Suprapubic skin (tissue), 4 donors: ENCODE measurements at regions not wholly inside any gene's neighbourhood (a gene's known extent, or its start where the extent isn't known, plus 50 kb on each side); places are given as distances from the start of the nearest gene placed in this dataset.
A peak's percentile ranks its signal among the peaks of the same experiment; 100 is the strongest.

Experiments
- DNase-seq, 2 donors: peaks; one replicate each; pipeline ENCODE4 v3.0.0-alpha.2; 2019; ENCODE audit warnings: low spot score in 2 of 2
- H3K27ac ChIP-seq: fragments of 200-600 bp; sonication (generic); one replicate; pipeline ENCODE4 v1.5.1; 2019
- H3K27me3 ChIP-seq: fragments of 200-600 bp; sonication (generic); one replicate; pipeline ENCODE4 v1.5.1; 2019
- H3K36me3 ChIP-seq: fragments of 200-600 bp; sonication (generic); one replicate; pipeline ENCODE4 v1.5.1; 2019
- H3K4me1 ChIP-seq: fragments of 200-600 bp; sonication (generic); one replicate; pipeline ENCODE4 v1.5.1; 2019
- H3K4me3 ChIP-seq: fragments of 200-600 bp; sonication (generic); one replicate; pipeline ENCODE4 v1.5.1; 2019; ENCODE audit warnings: mild to moderate bottlenecking
- H3K9me3 ChIP-seq: fragments of 200-600 bp; sonication (generic); one replicate; pipeline ENCODE4 v1.5.1; 2019
- CTCF ChIP-seq, 2 donors: fragments of 200-600 bp in 1 of 2; fragments of 450-650 bp in 1 of 2; sonication (generic) in 1 of 2; IDR thresholded peaks; one replicate each; pipeline ENCODE4 v1.5.1; 2016 to 2019; ENCODE audit warnings: antibody characterized with exemption in 2 of 2, mild to moderate bottlenecking in 1 of 2, moderate library complexity in 1 of 2
- EP300 ChIP-seq: sonication (generic); formaldehyde crosslinking; IDR thresholded peaks from one replicate; pipeline ENCODE4 v1.6.1; 2017; ENCODE audit warnings: antibody characterized with exemption
- POLR2A ChIP-seq, 2 donors: fragments of 450-650 bp; IDR thresholded peaks; one replicate each; pipeline ENCODE4 v1.6.1; 2017; ENCODE audit warnings: antibody characterized with exemption in 2 of 2, mild to moderate bottlenecking in 2 of 2, moderate library complexity in 2 of 2
- POLR2AphosphoS5 ChIP-seq, 3 donors: sonication (generic); formaldehyde crosslinking; IDR thresholded peaks; one replicate each; pipeline ENCODE4 v1.6.1; 2017; ENCODE audit warnings: antibody characterized with exemption in 3 of 3
- WGBS: methylation state at CpG from one replicate; pipeline ENCODE4 v1.1.5; 2018; 5-methylcytosine and 5-hydroxymethylcytosine counted together

- Histone ChIP-seq H3K36me3 (no peaks in the 10 kb centered on the region), H3K4me3 (no peak overlapping the region), H3K27ac (no peak overlapping the region), H3K9me3 (no peaks in the 10 kb centered on the region), H3K27me3 (peaks cover 31% of the 10 kb centered on the region), H3K4me1 (no peaks in the 10 kb centered on the region)
- WGBS = 76% methylated on average over 14 of the region's 14 CpGs
- peak; percentile 20 to 53 for DNase-seq
- TF ChIP-seq POLR2AphosphoS5 (IDR thresholded peaks at IDR 0.05) (no peak), POLR2A (IDR thresholded peaks at IDR 0.05) (no peak), EP300 (no peak), CTCF (IDR thresholded peaks at IDR 0.05) (no peak)
These were observed 125.8 kb downstream of the HMX1 start for GRCh38 chr4:8745826-8746225.

- Histone ChIP-seq H3K4me1 (no peaks in the 10 kb centered on the region), H3K27ac (no peak overlapping the region), H3K9me3 (no peaks in the 10 kb centered on the region), H3K27me3 (peaks cover 34% of the 10 kb centered on the region), H3K36me3 (no peaks in the 10 kb centered on the region), H3K4me3 (no peak overlapping the region)
- 73% methylated on average over 27 of the region's 28 CpGs for WGBS
- TF ChIP-seq EP300 (no peak), POLR2AphosphoS5 (IDR thresholded peaks at IDR 0.05) (no peak), POLR2A (IDR thresholded peaks at IDR 0.05) (no peak), CTCF (IDR thresholded peaks at IDR 0.05) (no peak)
- peak; percentile 18 to 38 for DNase-seq
These were observed 126.4 kb downstream of the HMX1 start for GRCh38 chr4:8745005-8745790.

- H3K4me3 ChIP-seq = no peak overlapping the region
- no peak for TF ChIP-seq EP300
- no peak for TF ChIP-seq POLR2AphosphoS5 (IDR thresholded peaks at IDR 0.05)
- TF ChIP-seq CTCF (IDR thresholded peaks at IDR 0.05) = no peak
- TF ChIP-seq POLR2A (IDR thresholded peaks at IDR 0.05) = no peak
- no peaks in the 10 kb centered on the region for H3K9me3 ChIP-seq
- peaks cover 38% of the 10 kb centered on the region for H3K27me3 ChIP-seq
- no peak overlapping the region for H3K27ac ChIP-seq
- no peaks in the 10 kb centered on the region for H3K4me1 ChIP-seq
- H3K36me3 ChIP-seq = no peaks in the 10 kb centered on the region
- WGBS = 66% methylated on average over 17 of the region's 18 CpGs
- DNase-seq = peak in 1 of 2 donors; percentile 62
These were observed 127.4 kb downstream of the HMX1 start for GRCh38 chr4:8744083-8744805.

GRCh38 chr4:8742546-8742945 is 129.1 kb downstream of the HMX1 start:
- Histone ChIP-seq H3K27me3 (peaks cover 25% of the 10 kb centered on the region), H3K4me1 (no peaks in the 10 kb centered on the region), H3K9me3 (no peaks in the 10 kb centered on the region), H3K36me3 (no peaks in the 10 kb centered on the region), H3K4me3 (no peak overlapping the region), H3K27ac (no peak overlapping the region)
- TF ChIP-seq POLR2AphosphoS5 (IDR thresholded peaks at IDR 0.05) (no peak), POLR2A (IDR thresholded peaks at IDR 0.05) (no peak), EP300 (no peak), CTCF (IDR thresholded peaks at IDR 0.05) (no peak)
- DNase-seq = no peak
- 68% methylated on average over 2 of the region's 2 CpGs for WGBS

GRCh38 chr4:8741513-8742226 is 130.0 kb downstream of the HMX1 start:
- Histone ChIP-seq H3K27me3 (peaks cover 20% of the 10 kb centered on the region), H3K36me3 (no peaks in the 10 kb centered on the region), H3K4me3 (no peak overlapping the region), H3K4me1 (no peaks in the 10 kb centered on the region), H3K27ac (no peak overlapping the region), H3K9me3 (no peaks in the 10 kb centered on the region)
- 71% methylated on average over 12 of the region's 12 CpGs for WGBS
- TF ChIP-seq POLR2A (IDR thresholded peaks at IDR 0.05) (no peak), CTCF (IDR thresholded peaks at IDR 0.05) (no peak), POLR2AphosphoS5 (IDR thresholded peaks at IDR 0.05) (no peak), EP300 (no peak)
- peak in 1 of 2 donors; percentile 59 for DNase-seq
